ENCODE measurements at regions not wholly inside any gene's neighbourhood (a gene's known extent, or its start where the extent isn't known, plus 50 kb on each side); places are given as distances from the start of the nearest gene placed in this dataset.

DNA sequence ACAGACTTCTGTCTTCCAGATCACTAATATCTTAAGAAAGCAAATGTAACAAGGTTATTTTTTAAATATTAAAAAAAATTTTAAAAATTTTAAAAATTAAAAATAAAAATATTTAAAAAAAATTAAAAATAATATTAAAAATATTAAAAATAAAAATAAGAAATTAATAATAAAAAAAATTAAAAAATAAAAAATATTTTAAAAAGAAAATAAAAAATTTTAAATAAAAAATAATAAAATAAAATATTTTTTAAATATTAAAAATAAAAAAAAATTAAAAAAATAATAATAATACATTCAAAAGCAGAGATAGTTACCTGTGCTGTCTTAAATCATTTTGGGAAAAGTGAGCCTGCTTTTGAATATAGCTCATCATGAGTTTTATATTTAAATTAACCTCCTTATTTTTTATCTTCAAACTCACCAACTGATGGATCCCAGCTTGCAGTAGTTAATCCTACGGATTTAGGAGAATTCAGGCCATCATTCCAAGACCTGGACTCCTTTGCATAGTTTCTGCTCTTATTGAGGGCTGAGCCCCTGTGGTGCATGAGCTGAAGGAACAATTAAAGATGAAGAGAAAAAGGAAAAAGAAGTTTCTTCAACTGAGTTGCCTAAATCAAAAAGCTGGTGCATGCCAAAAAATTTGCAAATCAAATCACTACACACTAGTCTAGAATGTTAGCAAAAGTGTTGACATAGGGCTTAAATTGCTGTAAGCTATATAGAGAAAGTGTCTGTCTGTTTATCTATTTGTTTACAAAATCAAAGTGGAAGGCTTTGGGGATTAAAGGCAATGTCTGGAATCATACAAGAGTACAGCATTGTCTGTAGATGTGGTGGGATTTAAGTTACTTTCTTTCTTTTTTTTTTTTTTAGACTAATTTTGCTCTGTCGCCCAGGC lies 50.5 kb upstream of the ZNF438 start:
- DNase-seq (ENCODE audit: low read depth), result no peak

DNA sequence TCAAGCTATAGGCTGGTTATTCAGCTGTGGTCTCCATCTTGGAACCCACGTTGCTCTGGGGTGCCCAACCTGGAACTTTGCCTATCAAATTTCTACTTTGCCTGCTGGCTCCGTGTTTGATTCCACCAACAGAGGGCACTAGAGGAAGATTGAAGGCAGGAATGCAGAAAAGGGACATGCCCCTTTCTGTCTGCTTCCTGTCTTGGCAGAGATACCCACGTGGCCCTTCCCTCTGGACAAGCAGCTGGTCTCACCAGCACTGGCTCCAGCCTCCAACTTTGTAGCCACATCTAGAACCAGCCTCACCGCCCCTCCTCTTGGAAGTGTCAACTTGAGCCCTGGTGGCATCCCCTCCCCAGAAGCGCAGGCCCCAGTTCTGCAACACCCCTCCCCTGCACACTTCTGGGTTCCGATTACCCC lies 52.1 kb upstream of the ZNF438 start:
- DNase-seq (ENCODE audit: low read depth), result peak; percentile 68

DNA sequence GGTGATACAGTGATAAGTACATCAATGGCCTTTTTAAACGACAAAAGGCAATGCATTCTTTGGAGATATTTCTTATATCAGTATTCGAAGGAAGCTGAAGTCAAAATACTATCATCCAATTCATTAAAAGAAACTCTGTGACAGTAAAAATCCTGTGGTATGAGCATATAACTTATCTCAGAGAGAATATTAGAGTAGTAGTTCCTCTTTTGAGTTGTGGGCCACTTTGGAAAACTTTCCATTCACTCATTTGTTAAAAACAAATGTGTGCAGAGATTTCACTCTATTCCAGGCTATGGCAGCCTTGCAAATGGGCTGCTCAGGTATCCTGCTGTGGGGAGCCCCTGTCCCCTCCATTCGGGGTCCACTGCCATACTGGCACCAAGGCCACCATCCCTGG lies 55.3 kb upstream of the ZNF438 start:
- no peak for DNase-seq (ENCODE audit: low read depth)

DNA sequence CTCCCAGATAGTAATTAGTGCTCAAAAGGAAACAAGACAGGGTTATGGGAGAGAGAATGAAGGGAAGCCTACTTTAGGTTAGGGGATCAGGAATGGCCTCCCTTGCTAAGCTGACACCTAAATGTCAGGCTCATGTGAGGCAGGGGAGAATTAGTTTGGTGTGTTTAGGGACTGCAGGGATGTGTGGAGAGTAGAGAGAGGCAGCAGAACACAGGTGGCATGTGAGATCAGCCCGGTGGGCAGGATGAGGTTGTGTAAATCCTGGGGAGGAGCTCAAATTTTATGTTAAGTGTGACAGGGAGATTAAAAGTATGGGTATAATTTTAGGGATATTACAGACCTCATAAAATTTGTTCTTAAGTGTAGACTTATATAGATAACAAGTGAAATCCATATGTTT lies 56.2 kb upstream of the ZNF438 start:
- DNase-seq (ENCODE audit: low read depth), result no peak

DNA sequence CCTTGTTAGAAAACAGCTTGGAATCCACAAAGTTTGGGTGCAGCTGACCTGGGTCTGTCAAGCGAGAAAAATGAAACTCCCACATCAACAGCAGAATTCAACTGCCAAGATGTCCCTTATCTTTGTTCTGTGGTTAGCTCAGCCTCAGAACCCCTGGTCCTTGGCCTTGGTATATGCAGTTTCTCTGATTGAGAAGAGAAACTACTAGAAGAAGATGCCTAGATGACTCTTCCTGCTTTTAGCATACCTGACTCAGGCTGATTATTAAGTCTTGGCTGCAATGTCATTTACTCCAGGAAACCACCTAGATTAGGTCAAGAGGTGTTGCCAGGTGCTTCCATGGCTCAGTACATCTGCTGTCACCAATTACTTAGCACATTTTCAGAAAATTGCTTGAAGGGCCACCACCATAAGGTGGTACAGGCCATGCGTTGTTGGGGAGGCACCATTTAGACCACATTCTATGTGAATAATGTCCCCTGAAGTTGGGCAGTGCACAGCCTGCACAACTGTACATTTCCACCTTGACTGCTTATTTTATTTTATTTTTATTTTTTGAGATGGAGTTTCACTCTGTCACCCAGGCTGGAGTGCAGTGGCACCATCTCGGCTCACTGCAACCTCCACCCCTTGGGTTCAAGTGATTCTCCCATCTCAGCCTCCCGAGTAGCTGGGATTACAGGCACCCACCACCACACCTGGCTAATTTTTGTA lies 59.4 kb upstream of the ZNF438 start:
- peak; percentile 41 for DNase-seq (ENCODE audit: low read depth)

DNA sequence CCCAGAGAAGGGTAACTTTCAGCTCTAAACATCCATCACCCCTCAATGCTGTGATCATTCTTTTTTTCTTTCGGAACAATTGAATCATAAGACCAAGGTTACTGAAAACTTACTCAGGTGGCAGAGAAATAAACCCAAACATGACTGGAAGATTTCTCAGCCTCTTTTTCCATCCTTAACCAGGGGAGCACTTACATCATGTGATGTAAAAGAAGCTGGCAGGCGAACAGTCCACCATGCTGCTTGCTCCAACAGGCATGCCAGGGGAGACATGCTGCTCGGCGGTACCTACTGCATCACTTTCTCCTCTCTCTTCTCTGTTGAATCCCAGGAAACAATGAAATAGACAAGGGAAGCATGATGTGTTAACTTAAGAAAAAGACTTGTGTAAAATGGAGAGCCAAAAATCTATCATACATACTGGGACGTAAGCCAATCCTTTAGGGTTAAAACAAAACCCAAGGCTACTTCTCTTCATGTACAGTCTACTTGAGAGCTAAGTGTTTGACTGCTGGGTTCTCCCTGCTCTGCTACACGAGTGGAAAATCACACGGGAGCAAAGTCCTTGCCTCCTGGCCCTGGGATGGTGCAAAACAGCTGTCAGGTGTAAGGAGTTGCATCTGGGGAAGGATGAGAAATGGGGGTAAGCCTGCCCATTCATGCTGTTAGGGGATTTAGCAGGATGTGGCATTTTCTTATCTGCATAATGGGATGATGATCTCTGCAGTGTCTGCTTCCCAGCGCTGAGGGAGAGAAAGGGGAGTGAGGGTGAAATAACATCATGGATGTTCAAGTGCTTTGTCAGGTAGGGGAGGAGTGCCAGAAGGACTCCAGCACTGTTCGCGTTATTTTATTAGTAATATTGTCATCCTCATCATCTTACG lies 64.3 kb upstream of the ZNF438 start:
- no peak for DNase-seq (ENCODE audit: low read depth)

DNA sequence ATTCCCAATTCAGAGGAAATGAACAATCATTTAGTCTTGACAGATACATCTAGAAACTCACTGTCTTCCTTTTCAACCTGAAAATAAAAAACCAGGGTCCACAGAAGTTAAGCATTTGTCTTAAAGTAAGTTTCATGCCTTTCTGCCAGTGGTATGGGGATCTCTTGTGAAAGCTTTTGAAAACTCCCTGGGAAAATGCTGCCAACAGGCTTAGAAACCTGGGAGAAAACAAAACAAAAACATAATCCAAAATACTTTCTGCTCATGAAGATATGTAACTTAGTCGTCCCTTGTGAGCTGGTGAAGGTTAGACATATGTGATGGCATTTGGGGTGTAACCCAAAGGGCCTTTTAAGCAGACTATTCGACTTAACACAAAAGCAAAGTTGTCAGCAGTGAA lies 66.4 kb upstream of the ZNF438 start:
- no peak for DNase-seq (ENCODE audit: low read depth)

DNA sequence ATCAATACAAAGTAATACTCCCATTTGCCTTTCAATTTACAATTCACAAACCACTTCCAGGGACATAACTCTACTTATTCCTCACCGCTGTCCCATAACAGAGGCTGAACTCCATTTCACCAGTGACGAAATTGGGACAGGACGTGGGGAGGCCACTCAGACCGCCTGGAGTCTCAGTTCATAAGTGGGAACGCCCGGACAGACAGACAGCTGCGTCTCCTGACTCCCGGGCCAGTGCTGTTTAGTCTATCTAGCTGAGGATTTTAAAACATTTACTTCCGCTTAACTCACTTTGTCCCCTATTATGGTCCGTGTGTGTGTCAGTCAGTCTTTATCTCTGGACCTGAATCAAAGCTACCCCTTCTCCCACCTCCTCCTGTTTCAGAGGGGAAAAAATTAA lies 67.4 kb upstream of the ZNF438 start:
- DNase-seq (ENCODE audit: low read depth), result no peak

DNA sequence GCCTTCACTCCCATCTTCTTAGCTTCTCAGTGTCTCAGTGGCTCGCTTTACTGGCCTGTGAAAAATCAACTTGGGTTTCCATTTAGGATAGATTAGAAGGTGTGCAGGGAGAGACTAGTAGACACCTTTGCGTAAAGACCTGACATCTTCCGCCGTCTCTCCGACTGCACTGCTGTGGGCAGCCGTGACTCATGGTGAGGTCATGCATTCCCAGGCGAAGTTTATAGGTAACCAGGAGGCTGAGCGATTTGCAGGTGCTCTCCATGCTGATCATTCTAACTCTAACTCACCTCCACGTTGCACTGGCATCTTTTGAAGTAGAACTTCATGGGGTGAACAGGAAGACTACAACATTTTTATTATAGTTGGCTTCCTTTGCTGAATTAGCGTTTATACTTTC lies 68.0 kb upstream of the ZNF438 start:
- peak; percentile 67 for DNase-seq (ENCODE audit: low read depth)

DNA sequence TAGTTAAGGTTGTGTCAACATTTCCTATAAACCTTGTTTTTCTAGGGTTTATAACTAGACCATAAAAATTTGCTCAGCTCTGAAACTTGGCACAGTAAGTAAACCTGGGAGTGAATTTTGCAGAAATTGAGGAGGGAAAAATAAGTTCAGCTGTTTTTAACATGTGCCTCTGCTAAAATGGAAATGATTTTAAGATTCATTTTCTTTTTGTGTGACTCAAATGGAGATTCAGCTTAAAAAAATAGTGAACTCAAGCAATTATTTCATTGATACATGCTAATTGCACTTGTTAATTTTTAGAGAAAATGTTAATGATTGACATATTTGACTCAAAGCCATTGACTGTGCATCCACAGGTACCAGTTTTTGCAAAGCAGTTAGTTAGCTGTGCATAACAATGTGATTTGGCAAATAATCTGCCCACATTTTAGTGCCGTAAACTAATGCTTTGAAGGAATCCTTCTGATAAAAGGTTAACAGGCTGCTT lies 68.5 kb upstream of the ZNF438 start:
- DNase-seq (ENCODE audit: low read depth), result no peak

DNA sequence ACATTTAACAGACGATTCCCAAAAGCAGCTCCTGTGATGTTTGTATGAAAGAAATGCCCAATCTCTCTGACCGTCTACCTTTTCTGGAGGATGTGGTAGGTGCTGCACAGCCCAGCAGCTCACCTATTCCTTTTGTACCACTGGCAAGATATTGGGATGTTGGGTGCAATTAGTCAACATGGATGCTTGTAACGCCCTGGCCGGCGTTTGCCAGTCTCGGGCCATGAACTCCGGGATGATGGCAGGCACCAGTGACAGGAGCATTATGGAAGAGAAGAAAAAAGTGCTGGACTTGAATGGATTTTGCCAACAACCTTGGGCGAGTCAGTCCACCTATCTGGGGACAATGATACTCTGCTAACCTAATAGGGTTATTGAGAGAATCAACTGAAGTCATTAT lies 69.0 kb upstream of the ZNF438 start:
- DNase-seq (ENCODE audit: low read depth), result no peak

DNA sequence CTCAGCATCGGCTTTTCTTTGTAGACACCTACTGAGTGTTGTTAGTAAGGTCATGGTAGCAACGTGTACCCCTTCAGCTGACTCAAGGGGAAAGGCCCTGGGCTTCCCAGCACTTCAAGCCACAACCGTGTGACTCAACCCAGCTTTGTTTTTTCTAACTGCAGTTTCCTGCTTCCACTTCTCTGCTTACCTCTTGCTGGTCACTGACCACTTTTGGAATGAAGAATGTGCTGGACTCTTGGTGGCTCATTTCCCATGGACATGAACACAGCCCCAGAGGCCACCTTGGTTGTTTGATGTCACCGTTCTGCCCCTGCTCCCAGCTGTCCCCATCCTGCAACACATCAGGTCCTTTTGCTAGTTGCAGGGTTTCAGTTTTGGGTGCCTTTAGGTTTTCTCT lies 69.5 kb upstream of the ZNF438 start:
- peak; percentile 87 for DNase-seq (ENCODE audit: low read depth)

DNA sequence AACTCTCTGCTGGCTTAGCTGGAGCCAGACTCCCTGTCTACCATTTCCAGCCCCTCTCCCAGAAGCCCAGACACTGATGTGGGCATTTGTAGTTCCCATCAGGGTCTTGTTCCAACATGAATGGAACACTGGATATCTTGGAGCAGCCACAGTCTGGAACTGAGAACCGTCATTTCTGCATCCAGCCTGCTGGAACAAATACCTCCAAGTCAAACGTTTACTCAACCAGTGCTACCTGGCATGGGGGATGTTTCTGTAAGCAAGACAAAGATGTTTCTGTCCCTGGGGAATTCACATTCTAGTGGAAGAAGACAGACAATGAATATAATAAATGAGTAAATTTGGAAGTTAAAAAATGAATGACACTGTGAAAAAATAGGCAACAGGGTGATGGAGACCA lies 70.8 kb upstream of the ZNF438 start:
- DNase-seq (ENCODE audit: low read depth), result no peak

DNA sequence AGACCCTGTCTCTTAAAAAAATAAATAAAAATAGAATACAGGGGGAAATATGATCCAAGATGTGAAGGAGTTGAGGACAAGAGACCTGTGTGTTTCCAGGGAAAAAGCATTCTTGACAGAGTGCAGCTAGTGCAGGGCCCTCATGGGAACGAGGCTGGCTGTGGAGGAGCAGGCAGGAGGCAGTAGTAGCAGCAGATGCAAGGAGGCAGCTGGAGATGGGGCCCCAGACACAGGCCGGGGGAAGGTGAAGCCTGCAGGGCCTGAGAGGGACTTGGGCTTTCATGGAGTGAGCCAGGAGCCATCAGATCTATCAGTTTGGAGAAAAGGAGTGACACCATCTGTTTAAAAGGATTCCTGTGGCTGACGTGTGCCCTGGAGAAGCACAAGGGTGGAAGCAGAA lies 71.4 kb upstream of the ZNF438 start:
- no peak for DNase-seq (ENCODE audit: low read depth)

DNA sequence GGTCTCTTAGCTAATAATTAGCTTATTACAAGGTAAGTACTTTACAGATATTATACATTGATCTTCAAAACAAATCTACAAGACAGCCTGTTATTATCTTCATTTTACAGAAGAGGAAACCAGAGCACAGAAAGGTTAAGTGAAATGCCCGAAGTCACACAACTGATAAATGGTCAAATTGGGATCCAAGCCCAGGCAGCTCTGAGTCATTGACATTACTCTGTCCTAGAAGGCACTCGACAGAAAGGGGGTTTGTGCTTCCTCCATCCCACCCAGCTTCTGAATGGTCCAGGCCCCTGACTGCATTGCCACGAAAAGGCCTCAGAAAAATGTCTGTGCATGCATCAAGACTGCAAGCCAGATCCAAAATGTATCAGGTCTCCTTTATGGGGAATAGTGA lies 81.3 kb upstream of the ZNF438 start:
- DNase-seq (ENCODE audit: low read depth), result no peak

DNA sequence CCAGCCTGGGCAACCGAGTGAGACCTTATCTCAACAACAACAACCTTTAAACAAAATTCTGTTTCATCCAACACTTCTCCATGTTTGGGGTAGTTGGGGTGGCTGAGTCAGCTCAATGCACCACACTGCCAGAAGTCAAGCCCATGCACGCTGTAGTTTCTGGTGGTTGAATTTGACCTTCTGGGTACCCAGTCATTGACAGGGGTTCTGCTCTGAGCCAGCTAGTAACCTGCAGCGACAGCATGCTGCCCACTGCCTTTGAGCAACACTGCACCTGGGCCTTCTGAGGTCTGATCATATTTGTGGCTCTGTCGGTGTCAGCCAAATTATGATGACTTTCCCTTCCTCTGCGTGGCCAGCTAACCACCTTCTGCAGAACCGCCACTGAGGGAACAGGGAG lies 84.6 kb upstream of the ZNF438 start:
- no peak for DNase-seq (ENCODE audit: low read depth)

DNA sequence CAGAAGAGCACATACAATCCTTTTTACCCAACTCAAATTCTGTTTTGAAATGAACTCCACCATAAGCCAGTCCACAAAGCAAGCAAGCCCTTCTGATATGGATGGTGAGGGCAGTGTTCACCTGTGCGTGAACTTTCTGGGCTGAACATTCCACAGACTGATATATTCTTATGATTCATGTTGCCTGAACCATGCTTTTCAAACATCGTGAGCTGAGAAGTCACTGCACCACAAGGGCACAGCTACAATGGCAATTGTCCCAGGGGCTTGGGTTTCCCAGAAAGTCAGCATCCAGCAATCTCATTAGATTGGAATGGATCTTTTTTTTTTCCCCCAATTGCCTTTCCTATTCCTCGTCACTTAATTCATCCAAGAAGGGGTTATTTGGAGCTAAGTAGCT lies 86.9 kb upstream of the ZNF438 start:
- DNase-seq (ENCODE audit: low read depth), result peak; percentile 69

DNA sequence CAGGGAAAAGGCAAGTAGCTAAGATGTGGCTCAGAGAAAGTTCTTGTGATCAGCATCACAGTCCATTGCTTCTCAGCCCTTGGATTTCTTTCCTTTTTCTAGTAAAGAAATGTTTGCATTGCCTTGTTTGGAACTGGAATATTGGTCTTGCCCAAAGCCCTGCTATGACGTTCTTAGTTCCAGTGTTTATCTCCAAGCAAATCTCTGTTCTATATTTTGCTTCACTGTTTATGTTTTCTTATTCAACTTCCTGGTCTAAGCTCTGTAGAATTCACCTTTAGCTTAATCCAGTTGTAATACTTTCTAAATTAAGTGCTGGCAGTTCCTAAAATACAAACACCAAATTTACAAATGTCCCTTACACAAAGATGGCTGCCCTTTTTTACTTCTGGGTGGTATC lies 88.7 kb upstream of the ZNF438 start:
- DNase-seq (ENCODE audit: low read depth), result no peak

DNA sequence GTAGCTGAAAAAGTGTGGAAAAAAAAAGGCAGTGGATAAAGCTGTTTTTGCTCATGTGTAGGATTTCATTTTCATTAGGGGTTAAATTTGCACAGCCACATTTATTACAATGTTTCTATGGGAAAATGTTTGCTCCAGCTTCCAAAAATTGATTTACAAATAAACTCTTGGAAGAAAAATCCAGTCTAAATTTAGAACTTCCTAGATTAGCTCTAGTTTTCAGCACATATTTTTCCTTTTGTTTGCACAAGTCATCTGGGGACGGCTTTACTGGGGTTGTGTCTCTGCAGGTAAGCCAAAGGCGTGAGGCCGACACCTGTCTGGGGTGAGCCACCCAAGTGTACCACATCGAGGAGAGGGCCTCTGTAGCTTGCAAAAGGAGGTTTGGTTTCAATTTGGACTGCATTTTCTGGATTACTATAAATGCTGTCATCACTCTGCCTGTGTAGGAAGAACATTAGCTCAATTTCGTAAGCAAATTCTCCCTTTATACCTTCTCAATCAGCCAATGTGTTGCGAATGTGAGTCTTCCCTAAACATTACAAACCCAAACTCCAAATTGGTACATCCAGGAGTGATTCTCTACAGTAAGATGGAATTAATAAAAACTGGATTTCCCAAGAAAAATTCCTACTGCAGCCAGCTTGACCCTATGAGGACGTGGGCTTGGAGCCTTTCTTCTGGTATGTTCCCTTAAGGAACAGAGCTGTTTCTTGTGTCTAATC lies 89.5 kb upstream of the ZNF438 start:
- no peak for DNase-seq (ENCODE audit: low read depth)

DNA sequence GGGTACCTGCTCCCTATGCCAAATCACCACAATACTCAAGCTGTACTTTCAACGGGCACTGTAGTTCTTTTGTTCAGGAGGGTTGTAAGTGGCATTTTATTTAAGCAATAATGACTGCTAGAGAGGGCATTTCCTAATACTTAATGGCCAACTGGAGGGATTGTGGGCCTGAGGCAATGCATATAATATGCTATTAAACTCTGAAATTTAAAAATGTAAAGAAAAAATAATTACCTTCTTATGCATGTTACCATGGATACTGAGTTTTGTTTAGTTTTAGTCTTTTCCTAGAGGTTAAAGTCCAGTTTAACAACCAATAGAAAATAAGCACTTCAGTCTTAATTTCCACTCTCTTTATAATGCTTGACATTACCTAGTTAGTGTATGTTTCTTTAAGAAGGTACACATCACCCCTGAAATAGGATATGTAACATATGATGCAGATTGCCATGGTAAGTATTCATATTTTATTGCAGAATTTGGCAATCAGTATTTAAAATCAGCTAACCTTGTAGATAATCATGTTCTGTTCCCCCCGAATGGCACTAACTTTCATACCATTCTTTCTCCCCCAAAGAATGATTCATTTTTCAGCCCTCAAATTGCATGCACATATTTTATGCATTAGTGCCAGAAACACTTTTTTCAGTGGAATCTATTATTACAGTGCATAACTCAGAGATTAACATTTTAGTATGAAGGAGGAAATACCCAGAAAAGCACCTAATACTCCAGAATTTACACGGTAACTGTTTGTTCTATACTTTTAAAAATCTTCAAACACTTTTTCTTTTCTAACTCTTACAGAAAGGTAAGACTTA lies 90.3 kb upstream of the ZNF438 start:
- DNase-seq (ENCODE audit: low read depth), result no peak

DNA sequence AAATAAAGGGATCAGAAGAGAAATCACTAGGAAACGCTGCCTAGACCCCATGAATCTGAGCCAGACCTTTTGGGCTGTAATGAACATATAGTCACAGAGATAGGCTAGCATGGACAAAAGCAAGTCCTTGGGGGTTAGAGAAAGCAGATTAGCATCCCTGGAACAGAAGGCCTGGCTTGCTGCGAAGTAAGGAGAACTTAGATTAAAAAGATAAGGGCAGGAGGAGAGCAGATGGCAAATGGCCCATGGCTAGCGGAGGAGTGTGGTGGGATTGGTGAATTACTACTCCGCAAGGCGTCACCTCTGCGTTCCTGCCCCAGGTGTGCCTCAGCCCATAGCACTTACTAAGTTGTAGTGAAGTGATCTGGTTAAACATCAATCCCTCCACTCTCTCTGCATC lies 92.3 kb upstream of the ZNF438 start:
- no peak for DNase-seq (ENCODE audit: low read depth)

Measured in M059J (cell line).